SK-N-MC (cell line): ENCODE measurements at regions not wholly inside any gene's neighbourhood (a gene's known extent, or its start where the extent isn't known, plus 50 kb on each side); places are given as distances from the start of the nearest gene placed in this dataset.

ENCODE experiments used
- DNase-seq: peaks from one replicate; pipeline ENCODE4 v3.0.0-alpha.2; 2011; ENCODE audit warnings: low read depth, low spot score
- H3K27ac ChIP-seq: fragments of 200-600 bp; sonication (generic); 2 replicates; pipeline ENCODE4 v1.5.1; 2016; ENCODE audit warnings: mixed run types
- H3K36me3 ChIP-seq: fragments of 200-600 bp; sonication (generic); 2 replicates; pipeline ENCODE4 v1.6.1; 2017; ENCODE audit warnings: antibody characterized with exemption, low read length, mixed read lengths; ENCODE audit not compliant: insufficient read depth
- H3K4me3 ChIP-seq: fragments of 200-600 bp; sonication (generic); 2 replicates; pipeline ENCODE4 v1.5.1; 2016
- H3K9ac ChIP-seq: fragments of 200-600 bp; sonication (generic); 2 replicates; pipeline ENCODE4 v1.8.0; 2017; ENCODE audit warnings: mixed run types, mixed read lengths; ENCODE audit not compliant: insufficient read length
- H3K9me3 ChIP-seq: fragments of 200-600 bp; sonication (generic); 2 replicates; pipeline ENCODE4 v1.6.1; 2017; ENCODE audit warnings: low read depth, mild to moderate bottlenecking, antibody characterized with exemption, low read length, moderate library complexity, mixed read lengths
- EZH2 ChIP-seq: fragments of 200-600 bp; sonication (generic); IDR thresholded peaks from one replicate; pipeline ENCODE4 v1.6.1; 2017; ENCODE audit warnings: antibody characterized with exemption
- FOXP2 ChIP-seq: optimal IDR thresholded peaks from 2 replicates; pipeline ENCODE3; 2011; ENCODE audit warnings: mild to moderate bottlenecking, moderate library complexity; ENCODE audit not compliant: insufficient read depth; ENCODE audit errors: extremely low read length, control extremely low read depth
- POLR2AphosphoS5 ChIP-seq: IDR thresholded peaks from 2 replicates; pipeline ENCODE4 v1.6.1; 2012; ENCODE audit warnings: mild to moderate bottlenecking, low read depth, low read length, borderline replicate concordance

- Histone ChIP-seq H3K27ac (no peak overlapping the region), H3K9ac (no peak overlapping the region), H3K4me3 (no peak overlapping the region), H3K9me3 (no peaks in the 10 kb centered on the region), H3K36me3 (no peaks in the 10 kb centered on the region)
- no peak for DNase-seq
- TF ChIP-seq POLR2AphosphoS5 (no peak), EZH2 (no peak), FOXP2 (no peak)
These were observed 310.4 kb upstream of the ZNF608 start for GRCh38 chr5:125056671-125057485.

GRCh38 chr5:125057912-125058826 lies 311.7 kb upstream of the ZNF608 start:
- Histone ChIP-seq H3K36me3 (no peaks in the 10 kb centered on the region), H3K4me3 (no peak overlapping the region), H3K27ac (no peak overlapping the region), H3K9me3 (no peaks in the 10 kb centered on the region), H3K9ac (no peak overlapping the region)
- no peak for DNase-seq
- TF ChIP-seq POLR2AphosphoS5 (no peak), FOXP2 (no peak), EZH2 (no peak)

- Histone ChIP-seq H3K9me3 (no peaks in the 10 kb centered on the region), H3K4me3 (no peak overlapping the region), H3K36me3 (no peaks in the 10 kb centered on the region), H3K9ac (no peak overlapping the region), H3K27ac (no peak overlapping the region)
- TF ChIP-seq POLR2AphosphoS5 = no peak
- no peak for TF ChIP-seq FOXP2
- TF ChIP-seq EZH2 = no peak
- no peak for DNase-seq
These were observed 313.0 kb upstream of the ZNF608 start for GRCh38 chr5:125059255-125060002.

DNA sequence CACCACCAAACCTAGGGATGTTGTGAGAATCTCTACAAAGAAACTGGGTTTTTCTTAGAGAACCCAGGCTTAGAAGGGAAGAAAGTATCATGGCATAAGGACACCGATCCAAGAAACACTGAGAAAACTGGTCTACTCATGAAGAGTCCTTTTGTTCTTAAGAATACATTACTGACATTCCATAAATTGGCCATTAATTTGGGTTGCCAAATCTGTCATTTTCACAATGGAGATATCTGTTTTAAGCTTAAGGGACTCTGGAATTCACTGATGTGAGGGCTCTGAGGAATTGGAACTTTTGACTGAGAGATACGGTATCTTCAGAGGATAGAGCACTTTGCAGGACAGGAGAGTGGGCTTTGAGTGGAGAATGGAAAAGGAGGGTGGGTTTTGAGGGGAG lies 315.3 kb upstream of the ZNF608 start:
- no peak for DNase-seq
- no peak overlapping the region for H3K4me3 ChIP-seq
- no peak for TF ChIP-seq POLR2AphosphoS5
- no peak for TF ChIP-seq EZH2
- no peak for TF ChIP-seq FOXP2
- H3K36me3 ChIP-seq = no peaks in the 10 kb centered on the region
- H3K9me3 ChIP-seq = no peaks in the 10 kb centered on the region
- no peak overlapping the region for H3K9ac ChIP-seq
- H3K27ac ChIP-seq = no peak overlapping the region

- no peak overlapping the region for H3K4me3 ChIP-seq
- TF ChIP-seq POLR2AphosphoS5 = no peak
- no peak for TF ChIP-seq EZH2
- TF ChIP-seq FOXP2 = no peak
- no peak overlapping the region for H3K27ac ChIP-seq
- H3K36me3 ChIP-seq = no peaks in the 10 kb centered on the region
- no peak overlapping the region for H3K9ac ChIP-seq
- no peaks in the 10 kb centered on the region for H3K9me3 ChIP-seq
- no peak for DNase-seq
These were observed 318.4 kb upstream of the ZNF608 start for GRCh38 chr5:125064621-125065438.

- Histone ChIP-seq H3K27ac (no peak overlapping the region), H3K9me3 (no peaks in the 10 kb centered on the region), H3K36me3 (no peaks in the 10 kb centered on the region), H3K4me3 (no peak overlapping the region), H3K9ac (no peak overlapping the region)
- TF ChIP-seq POLR2AphosphoS5 (no peak), FOXP2 (no peak), EZH2 (no peak)
- no peak for DNase-seq
These were observed 319.3 kb upstream of the ZNF608 start for GRCh38 chr5:125065741-125066140.

GRCh38 chr5:125070961-125071360 lies 324.5 kb upstream of the ZNF608 start:
- Histone ChIP-seq H3K9ac (no peak overlapping the region), H3K4me3 (no peak overlapping the region), H3K9me3 (no peaks in the 10 kb centered on the region), H3K27ac (no peak overlapping the region), H3K36me3 (no peaks in the 10 kb centered on the region)
- DNase-seq = no peak
- TF ChIP-seq EZH2 = no peak
- TF ChIP-seq POLR2AphosphoS5 = no peak
- TF ChIP-seq FOXP2 = no peak
